Left ventricle myocardium inferior (tissue), 1 donor: ENCODE measurements at regions not wholly inside any gene's neighbourhood (a gene's known extent, or its start where the extent isn't known, plus 50 kb on each side); places are given as distances from the start of the nearest gene placed in this dataset.

ENCODE experiments used
- DNase-seq: peaks from one replicate; pipeline ENCODE4 v3.0.0-alpha.2; 2020
- H3K27ac ChIP-seq: fragments of 200-600 bp; replicated peaks from 2 replicates; pipeline ENCODE4 v1.8.0; 2021
- H3K27me3 ChIP-seq: fragments of 200-600 bp; 2 replicates; pipeline ENCODE4 v1.8.0; 2021; ENCODE audit warnings: low read depth
- H3K36me3 ChIP-seq: fragments of 200-600 bp; 2 replicates; pipeline ENCODE4 v1.8.0; 2021
- H3K4me1 ChIP-seq: fragments of 200-600 bp; 2 replicates; pipeline ENCODE4 v1.8.0; 2021
- H3K4me3 ChIP-seq: fragments of 200-600 bp; 2 replicates; pipeline ENCODE4 v1.8.0; 2021; ENCODE audit warnings: mild to moderate bottlenecking, moderate library complexity
- H3K9me3 ChIP-seq: fragments of 200-600 bp; replicated peaks from 2 replicates; pipeline ENCODE4 v1.8.0; 2021
- intact Hi-C: fragments of 100-400 bp; cut with micrococcal nuclease; formaldehyde crosslinking; loops from one replicate; pipeline ENCODE4 v1.11.0; 2022
- TF ChIP-seq, protein P1 (sequence below): fragments of 200-600 bp; IDR thresholded peaks from 2 replicates; pipeline ENCODE4 v1.8.0; 2021; ENCODE audit warnings: antibody characterized with exemption, mild to moderate bottlenecking, borderline replicate concordance
- donor health status: DM: no; HTN: yes; CAD: no; lungs with severe emphysema.

DNA sequence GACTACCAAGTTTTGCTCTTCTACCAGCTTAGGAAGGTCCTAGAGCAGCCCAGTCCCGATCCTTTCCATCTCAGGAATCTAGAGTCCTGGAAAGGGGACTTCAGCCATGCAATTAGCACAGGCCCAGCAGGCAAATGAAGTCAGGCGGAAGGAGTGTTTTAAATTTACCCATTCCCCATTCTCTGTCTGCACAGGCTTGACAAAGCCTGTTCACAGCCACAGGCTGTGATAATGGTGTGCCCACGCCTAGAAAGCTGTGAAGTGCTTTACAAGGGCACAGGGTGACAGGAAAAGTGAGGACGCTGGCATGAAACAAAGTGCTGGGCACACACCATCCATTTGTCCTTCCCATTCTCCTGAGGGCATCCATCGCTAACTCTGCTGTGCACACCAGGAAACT, 79.0 kb downstream of the PITPNM2 start:
- TF ChIP-seq, protein P1, sequence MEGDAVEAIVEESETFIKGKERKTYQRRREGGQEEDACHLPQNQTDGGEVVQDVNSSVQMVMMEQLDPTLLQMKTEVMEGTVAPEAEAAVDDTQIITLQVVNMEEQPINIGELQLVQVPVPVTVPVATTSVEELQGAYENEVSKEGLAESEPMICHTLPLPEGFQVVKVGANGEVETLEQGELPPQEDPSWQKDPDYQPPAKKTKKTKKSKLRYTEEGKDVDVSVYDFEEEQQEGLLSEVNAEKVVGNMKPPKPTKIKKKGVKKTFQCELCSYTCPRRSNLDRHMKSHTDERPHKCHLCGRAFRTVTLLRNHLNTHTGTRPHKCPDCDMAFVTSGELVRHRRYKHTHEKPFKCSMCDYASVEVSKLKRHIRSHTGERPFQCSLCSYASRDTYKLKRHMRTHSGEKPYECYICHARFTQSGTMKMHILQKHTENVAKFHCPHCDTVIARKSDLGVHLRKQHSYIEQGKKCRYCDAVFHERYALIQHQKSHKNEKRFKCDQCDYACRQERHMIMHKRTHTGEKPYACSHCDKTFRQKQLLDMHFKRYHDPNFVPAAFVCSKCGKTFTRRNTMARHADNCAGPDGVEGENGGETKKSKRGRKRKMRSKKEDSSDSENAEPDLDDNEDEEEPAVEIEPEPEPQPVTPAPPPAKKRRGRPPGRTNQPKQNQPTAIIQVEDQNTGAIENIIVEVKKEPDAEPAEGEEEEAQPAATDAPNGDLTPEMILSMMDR, result no peak
- Histone ChIP-seq H3K27ac (peak overlapping the region; percentile 92), H3K36me3 (no peaks in the 10 kb centered on the region), H3K4me1 (peaks cover 98% of the 10 kb centered on the region), H3K9me3 (no peaks in the 10 kb centered on the region), H3K4me3 (no peak overlapping the region), H3K27me3 (no peaks in the 10 kb centered on the region)
- DNase-seq, result no peak
- intact Hi-C loops, result no loop called here

DNA sequence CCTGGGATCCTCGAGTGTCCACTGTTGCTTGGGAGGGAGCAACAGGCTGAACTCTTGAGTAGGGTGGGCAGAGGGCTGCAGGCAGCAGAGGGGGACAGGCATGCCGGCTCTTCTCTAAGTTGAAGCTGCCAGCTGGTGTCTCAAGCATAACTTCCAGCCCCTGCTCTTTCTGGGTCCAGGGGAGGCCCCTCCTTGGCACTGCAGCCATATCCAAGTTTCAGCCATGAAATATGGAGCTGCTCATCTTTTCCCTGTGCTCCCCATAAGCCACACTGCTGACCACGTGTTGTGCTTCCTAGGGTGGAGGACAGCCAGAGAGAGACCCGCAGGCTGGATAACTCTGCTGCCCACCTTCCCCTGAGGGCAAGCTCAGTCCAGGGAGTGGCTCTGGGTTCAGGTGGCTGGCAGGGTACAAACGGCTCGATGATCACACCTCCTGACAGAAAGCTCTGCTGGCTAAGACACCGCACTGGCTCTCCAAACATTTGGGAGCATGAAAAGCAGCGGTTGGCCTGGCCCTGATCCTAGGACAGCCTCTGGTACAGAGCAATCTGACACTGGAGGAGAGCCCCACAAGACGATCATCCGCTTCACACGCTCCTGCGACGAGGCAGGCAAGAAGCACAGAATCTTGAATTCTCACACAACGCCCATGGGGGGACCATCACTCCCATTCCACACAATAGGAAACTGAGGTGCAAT, 79.6 kb downstream of the PITPNM2 start:
- no peaks in the 10 kb centered on the region for H3K27me3 ChIP-seq
- H3K4me1 ChIP-seq, result peaks cover 98% of the 10 kb centered on the region
- H3K9me3 ChIP-seq, result no peaks in the 10 kb centered on the region
- H3K36me3 ChIP-seq, result no peaks in the 10 kb centered on the region
- intact Hi-C loops, result no loop called here
- H3K27ac ChIP-seq, result peak overlapping the region; percentile 92
- no peak overlapping the region for H3K4me3 ChIP-seq
- TF ChIP-seq, protein P1, result no peak
- DNase-seq, result peak; percentile 59

DNA sequence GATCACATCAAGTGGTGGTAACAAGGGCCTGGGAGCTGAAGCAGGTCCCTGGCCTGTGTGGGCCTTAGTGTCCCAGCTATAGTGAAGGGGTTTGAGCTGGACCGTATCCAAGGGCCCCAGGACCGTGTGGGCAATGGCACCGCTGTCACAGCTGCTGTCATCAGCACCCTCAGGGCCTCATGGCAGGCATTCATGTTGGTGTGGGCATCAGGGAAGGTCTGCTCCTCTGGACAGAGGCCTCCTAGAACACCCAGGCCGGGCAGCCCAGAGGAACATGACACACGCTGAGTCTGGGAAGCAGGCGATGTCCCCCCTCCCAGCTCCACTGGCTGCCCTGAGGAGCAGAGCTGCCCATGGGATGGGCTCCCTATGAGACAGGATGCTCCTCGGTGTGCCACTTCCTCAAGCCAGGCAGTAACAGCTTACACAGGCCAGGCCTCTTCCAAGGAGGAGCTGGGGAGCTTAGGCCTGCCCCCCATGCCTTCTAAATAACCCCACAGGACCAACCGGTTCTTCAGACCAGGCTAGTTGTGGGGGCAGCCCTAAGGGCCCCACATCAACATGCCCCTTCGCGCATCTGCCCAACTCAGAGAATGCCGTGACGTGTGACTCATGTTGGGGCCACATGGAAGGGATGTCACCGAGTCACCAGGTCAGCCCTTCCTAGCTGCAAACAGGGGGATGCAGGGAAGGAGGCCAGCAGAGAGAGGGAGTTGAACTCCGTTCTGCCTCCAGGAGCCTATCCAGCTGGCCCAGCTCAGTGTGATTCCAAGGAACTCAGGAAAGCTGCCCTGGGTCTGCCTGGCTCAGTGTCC, 80.4 kb downstream of the PITPNM2 start:
- no peak for DNase-seq
- intact Hi-C loops, result no loop called here
- TF ChIP-seq, protein P1, result no peak
- Histone ChIP-seq H3K27ac (peak overlapping the region; percentile 92), H3K36me3 (no peaks in the 10 kb centered on the region), H3K9me3 (no peaks in the 10 kb centered on the region), H3K4me3 (no peak overlapping the region), H3K4me1 (peaks cover 98% of the 10 kb centered on the region), H3K27me3 (no peaks in the 10 kb centered on the region)

DNA sequence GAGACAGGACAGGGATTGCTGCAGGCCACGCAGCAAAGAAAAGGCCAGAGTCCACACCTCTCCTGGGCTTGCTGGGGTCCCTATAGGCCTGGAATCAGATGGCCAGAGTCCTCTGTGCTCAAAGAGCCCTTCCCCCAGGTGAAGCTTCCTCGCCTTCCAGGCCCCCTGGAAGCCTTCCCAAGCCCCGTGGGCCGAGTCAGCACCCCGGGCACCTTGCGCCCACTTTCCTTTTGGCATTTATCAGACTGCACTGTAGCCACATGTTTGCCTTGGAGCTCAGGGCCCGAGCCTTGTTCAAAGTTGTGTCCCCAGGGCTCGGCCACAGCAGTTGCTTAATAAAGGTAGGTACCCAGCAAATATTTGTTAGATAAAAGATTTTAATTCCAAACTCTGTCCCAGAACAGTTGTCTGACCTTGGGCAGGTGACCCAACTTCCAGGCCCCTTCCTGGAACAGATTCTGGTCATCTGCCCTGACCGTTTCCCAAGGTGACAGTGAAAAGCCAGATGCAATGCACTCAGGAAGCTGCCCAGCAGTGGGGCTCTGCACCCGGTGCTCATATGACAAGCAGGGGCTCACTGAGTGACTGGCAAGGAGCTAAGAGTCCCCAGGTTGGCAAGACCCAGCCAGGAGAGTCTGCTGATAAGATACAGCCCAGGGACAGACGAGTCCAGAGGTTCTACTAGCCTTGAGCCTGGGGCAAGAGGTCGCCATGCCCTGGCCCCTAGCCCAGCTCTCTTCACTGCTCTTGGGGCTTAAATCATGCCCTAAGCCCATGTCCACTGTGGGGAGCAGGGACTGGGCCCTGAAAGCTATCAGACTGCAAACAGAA, 81.2 kb downstream of the PITPNM2 start:
- intact Hi-C loops, result no loop called here
- Histone ChIP-seq H3K36me3 (no peaks in the 10 kb centered on the region), H3K27ac (peak overlapping the region; percentile 92), H3K9me3 (no peaks in the 10 kb centered on the region), H3K27me3 (no peaks in the 10 kb centered on the region), H3K4me1 (peaks cover 98% of the 10 kb centered on the region), H3K4me3 (no peak overlapping the region)
- TF ChIP-seq, protein P1, result no peak
- DNase-seq, result no peak

DNA sequence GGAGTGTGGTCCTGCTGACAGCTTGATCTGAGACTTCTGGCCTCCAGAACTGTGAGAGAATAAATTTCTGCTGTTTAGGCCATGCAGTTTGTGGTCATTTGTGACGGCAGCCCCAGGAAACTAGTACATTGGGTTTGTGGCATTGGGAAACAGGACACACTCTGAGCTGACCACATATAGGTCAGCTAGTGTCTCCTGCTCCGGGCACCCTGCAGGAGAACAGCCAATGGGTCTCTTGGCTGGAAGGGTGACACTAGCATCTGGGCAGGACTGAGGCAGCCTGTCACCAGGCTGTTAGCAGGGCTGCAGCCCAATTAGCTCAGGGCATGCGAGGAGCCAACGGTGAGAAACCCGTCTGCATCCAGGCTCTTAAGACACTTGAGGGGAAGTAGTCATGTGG, 83.2 kb downstream of the PITPNM2 start:
- no peaks in the 10 kb centered on the region for H3K9me3 ChIP-seq
- H3K36me3 ChIP-seq, result no peaks in the 10 kb centered on the region
- H3K27ac ChIP-seq, result peak overlapping the region; percentile 92
- no peaks in the 10 kb centered on the region for H3K27me3 ChIP-seq
- intact Hi-C loops, result no loop called here
- TF ChIP-seq, protein P1, result no peak
- H3K4me3 ChIP-seq, result no peak overlapping the region
- DNase-seq, result no peak
- H3K4me1 ChIP-seq, result peaks cover 98% of the 10 kb centered on the region
